GM18502 (cell line): ENCODE measurements at regions not wholly inside any gene's neighbourhood (a gene's known extent, or its start where the extent isn't known, plus 50 kb on each side); places are given as distances from the start of the nearest gene placed in this dataset.

Source experiments
- ATAC-seq: cut with Tn5 transposase; IDR thresholded peaks from one replicate; pipeline ENCODE4 v1.9.1; 2021; ENCODE audit warnings: mild to moderate bottlenecking; ENCODE audit not compliant: unreplicated experiment, poor library complexity

DNA sequence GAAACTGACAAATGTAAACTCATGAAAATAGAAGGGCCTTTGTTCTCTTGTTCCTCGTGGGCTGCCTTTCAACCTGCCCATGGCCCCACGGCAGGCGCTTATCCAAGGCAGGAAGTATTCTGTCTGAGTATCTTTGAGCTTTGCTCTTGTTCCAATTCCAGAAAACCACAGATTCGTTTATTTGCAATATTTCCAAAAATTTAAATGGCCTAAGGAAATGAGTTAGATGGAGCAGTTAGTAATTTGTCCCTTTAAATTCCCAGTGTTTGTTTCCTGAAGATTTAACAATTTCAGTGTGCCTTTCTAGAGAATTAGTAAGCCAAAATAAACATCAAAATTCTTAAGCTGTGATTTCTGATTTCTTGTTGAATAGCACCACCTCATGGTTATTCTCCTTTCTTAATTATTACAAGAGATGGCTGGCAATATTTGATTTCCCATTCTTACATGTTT, 299.4 kb upstream of the RASA1 start:
- ATAC-seq = no peak

DNA sequence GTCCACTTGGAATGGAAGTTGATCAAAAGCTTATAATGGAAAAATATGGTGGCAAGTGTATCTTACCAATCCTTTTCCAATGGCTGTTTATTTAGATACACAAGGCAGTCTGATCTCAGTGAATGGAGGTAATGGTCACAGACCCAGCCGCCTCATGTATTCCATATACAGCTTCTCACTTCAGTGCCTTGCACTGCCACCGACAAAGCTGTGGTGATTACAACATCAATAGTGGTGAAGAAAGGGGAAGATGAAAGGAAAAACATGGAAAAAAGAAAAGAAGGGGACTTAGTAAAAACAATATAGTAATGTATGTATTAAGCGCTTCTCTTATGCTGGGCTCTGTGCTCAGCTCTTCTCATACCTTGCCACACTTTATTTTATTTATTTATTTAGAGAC, 297.3 kb upstream of the RASA1 start:
- no peak for ATAC-seq

- ATAC-seq = peak; percentile 72
These were observed 296.6 kb upstream of the RASA1 start for GRCh38 chr5:86971034-86971571.

GRCh38 chr5:86974955-86975354, 292.7 kb upstream of the RASA1 start:
- ATAC-seq = no peak

GRCh38 chr5:86977190-86977589, 290.5 kb upstream of the RASA1 start:
- no peak for ATAC-seq

- ATAC-seq = no peak
These were observed 289.9 kb upstream of the RASA1 start for GRCh38 chr5:86977808-86978207.

GRCh38 chr5:86979811-86980411, 287.8 kb upstream of the RASA1 start:
- ATAC-seq = peak; percentile 68

DNA sequence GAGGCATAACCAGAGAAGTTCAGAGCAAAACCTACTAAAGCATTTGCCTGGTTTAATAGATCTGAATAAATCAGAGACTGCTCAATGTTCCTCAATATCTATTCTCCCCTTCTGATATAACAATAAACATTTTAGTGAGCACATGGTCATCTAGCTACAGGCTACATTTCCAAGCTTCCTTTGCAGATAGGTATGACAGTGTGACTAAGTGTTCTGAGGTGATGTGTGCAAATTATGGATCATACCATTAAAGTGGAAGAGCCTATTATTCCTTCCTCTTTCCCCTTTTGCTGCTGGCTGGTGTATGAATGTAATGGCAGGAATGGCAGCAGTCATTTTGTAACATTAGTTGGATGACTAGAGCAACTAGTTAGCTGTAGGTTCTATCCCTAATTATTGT, 285.8 kb upstream of the RASA1 start:
- no peak for ATAC-seq

- peak; percentile 59 for ATAC-seq
These were observed 284.5 kb upstream of the RASA1 start for GRCh38 chr5:86983208-86983607.

DNA sequence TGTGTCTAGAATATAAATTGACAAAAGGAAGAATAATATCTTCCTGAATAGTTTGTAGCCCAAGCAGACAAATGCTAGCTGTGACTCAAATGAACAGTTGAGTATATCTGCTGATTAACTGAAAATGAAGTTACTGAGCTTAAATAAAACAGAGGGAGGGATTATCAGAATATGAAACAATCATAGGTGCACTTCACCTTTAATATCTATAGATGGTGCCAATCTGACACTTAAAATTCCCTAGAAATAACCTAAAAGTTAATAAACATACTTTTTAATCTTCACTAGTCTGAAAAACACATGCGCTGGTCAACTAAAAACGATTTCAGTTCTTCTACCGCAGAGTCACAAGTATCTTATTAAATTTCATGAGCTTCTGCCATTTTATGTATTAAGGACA, 280.8 kb upstream of the RASA1 start:
- ATAC-seq = no peak

DNA sequence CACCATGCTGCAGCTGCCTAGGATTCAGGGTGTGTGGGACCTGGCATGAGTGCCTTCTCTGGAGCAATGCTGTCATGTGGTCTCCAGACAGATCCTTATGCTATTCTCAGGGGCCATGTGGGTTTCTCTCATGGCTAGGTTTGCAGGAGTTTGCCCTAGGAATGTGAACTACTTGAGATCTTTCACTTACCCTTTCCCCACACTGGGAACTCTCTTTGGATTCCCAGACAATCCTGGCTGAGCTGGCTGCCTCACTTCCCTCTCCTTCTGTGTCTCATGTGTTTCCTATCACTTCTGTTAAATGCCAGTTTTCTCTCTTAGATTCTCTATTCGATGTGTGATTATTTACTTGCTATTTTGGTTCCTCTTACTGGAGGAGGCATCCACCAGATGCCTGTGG, 270.2 kb upstream of the RASA1 start:
- ATAC-seq = no peak

DNA sequence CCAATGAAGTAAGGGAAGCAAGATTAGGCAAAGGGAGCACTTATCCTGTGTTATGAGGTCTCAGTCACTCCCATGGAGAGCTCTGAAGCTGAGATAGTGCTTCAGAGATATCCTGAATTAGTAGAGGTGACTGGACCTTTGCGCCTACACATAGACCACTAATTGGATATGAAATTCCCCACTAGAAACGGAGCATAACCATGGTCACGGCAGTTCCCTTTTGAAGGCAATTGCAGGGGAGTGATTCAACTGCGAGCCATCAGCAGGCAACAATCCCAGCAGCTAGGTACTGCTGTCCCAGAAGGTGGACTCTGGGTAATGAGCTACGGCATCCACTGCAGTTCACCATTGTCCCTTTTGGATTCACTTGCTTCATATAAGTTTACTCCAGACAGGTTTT, 267.7 kb upstream of the RASA1 start:
- no peak for ATAC-seq

DNA sequence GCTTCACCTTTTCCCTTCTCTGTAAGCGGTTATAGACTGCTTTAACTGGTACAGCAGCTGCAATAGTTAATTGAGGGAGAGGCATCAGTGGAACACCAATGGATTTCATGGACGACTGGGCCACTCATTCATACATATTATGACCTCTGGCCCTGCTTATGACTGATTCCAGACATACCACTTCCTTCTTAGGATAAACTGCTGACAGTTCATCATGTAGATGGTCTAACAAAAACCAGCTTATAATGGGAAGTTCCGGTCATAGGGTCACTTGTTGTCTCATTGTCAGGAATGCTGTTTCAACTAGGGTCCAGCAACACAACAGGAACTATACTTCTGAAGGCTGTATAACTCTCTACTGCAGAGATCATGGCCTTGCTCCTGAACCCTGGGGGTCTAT, 265.2 kb upstream of the RASA1 start:
- no peak for ATAC-seq

GRCh38 chr5:87004101-87004500, 263.6 kb upstream of the RASA1 start:
- ATAC-seq = no peak

GRCh38 chr5:87007737-87008136, 259.9 kb upstream of the RASA1 start:
- ATAC-seq = no peak

GRCh38 chr5:87008751-87009560, 258.7 kb upstream of the RASA1 start:
- ATAC-seq = no peak

DNA sequence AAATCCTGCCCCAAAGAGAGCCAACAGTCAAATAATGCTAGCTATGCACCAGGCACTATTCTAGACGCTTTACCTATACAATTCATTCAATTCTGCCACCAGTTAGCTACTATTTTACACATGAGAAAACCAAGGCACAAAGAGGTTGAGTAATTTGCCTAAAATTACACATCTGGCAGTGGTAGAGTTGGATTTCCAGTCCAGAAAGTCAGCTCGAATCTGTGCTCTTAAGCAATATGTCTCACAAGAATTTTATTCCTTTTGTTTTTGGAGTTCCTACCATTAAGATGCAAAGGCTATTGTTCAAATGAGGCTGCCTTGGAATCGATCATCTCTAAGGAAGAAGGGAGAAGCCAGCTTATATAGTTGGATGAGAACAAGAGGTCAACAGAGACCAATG, 256.9 kb upstream of the RASA1 start:
- ATAC-seq = no peak

- ATAC-seq = no peak
These were observed 251.8 kb upstream of the RASA1 start for GRCh38 chr5:87015901-87016300.

GRCh38 chr5:87020099-87020934, 247.4 kb upstream of the RASA1 start:
- peak; percentile 97 for ATAC-seq

DNA sequence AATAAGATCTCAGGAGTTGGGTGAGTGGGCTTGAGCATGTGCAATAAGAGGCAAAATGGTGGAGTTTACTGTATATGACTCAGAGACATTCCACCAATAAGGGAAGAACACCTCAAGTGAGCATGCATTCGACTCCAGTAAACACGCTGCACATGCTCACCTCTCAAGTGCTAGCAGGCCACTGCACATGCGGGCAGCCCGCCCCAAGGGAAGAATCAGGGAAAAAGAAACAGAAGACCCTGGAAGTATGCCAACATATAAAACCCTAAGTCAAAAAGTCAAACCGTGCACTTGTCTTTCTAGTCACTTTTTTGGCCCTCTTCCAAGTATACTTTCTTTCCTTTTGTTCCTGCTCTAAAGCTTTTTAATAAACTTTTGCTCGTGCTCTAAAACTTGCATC, 245.3 kb upstream of the RASA1 start:
- no peak for ATAC-seq

DNA sequence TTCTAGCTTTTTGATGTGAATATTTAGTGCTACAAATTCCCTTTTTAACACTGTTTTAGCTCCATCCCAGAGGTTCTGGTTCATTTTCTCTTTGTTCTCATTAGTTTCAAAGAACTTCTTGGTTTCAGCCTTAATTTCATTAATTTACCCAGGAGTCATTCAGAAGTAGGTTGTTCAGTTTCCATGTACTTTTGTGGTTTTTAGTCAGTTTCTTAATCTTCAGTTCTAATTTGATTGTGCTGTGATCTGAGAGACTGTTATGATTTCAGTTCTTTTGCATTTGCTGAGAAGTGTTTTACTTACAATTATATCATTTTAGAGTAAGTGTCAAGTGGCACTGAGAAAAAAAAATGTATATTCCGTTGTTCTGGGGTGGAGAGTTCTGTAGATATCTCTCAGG, 240.1 kb upstream of the RASA1 start:
- ATAC-seq = no peak
